HG02763 (cell line): ENCODE measurements at regions not wholly inside any gene's neighbourhood (a gene's known extent, or its start where the extent isn't known, plus 50 kb on each side); places are given as distances from the start of the nearest gene placed in this dataset.

Experiments used
- ATAC-seq: cut with Tn5 transposase; IDR thresholded peaks from one replicate; pipeline ENCODE4 v1.9.1; 2021; ENCODE audit warnings: mild to moderate bottlenecking, moderate library complexity; ENCODE audit not compliant: unreplicated experiment

- ATAC-seq = no peak
Measured at GRCh38 chr5:89443508-89443907, 560.5 kb upstream of the MEF2C start.

GRCh38 chr5:89441965-89442364, 559.0 kb upstream of the MEF2C start:
- ATAC-seq = no peak

GRCh38 chr5:89440670-89441069, 557.7 kb upstream of the MEF2C start:
- no peak for ATAC-seq

GRCh38 chr5:89437450-89438435, 554.8 kb upstream of the MEF2C start:
- no peak for ATAC-seq

- no peak for ATAC-seq
Measured at GRCh38 chr5:89436464-89436863, 553.5 kb upstream of the MEF2C start.

- ATAC-seq = peak; percentile 83
Measured at GRCh38 chr5:89435347-89435746, 552.4 kb upstream of the MEF2C start.

- ATAC-seq = no peak
Measured at GRCh38 chr5:89428624-89429023, 545.6 kb upstream of the MEF2C start.

GRCh38 chr5:89425062-89425461, 542.1 kb upstream of the MEF2C start:
- ATAC-seq = no peak

- no peak for ATAC-seq
Measured at GRCh38 chr5:89421035-89421434, 538.1 kb upstream of the MEF2C start.

GRCh38 chr5:89418407-89419085, 535.6 kb upstream of the MEF2C start:
- ATAC-seq = no peak

GRCh38 chr5:89417990-89418389, 535.0 kb upstream of the MEF2C start:
- ATAC-seq = no peak

GRCh38 chr5:89417515-89417914, 534.5 kb upstream of the MEF2C start:
- ATAC-seq = no peak

- ATAC-seq = no peak
Measured at GRCh38 chr5:89411891-89412290, 528.9 kb upstream of the MEF2C start.

- no peak for ATAC-seq
Measured at GRCh38 chr5:89407054-89407453, 524.1 kb upstream of the MEF2C start.

- no peak for ATAC-seq
Measured at GRCh38 chr5:89401659-89402058, 518.7 kb upstream of the MEF2C start.

- ATAC-seq = no peak
Measured at GRCh38 chr5:89401012-89401411, 518.0 kb upstream of the MEF2C start.

- no peak for ATAC-seq
Measured at GRCh38 chr5:89399548-89399947, 516.6 kb upstream of the MEF2C start.

- ATAC-seq = peak; percentile 73
Measured at GRCh38 chr5:89397096-89397495, 514.1 kb upstream of the MEF2C start.

GRCh38 chr5:89396278-89396954, 513.4 kb upstream of the MEF2C start:
- ATAC-seq = peak; percentile 58

- ATAC-seq = no peak
Measured at GRCh38 chr5:89395111-89395510, 512.1 kb upstream of the MEF2C start.

GRCh38 chr5:89388872-89389271, 505.9 kb upstream of the MEF2C start:
- no peak for ATAC-seq
